Sigmoid colon (tissue), 6 donors: ENCODE measurements at regions not wholly inside any gene's neighbourhood (a gene's known extent, or its start where the extent isn't known, plus 50 kb on each side); places are given as distances from the start of the nearest gene placed in this dataset.

Experiments
- DNase-seq: peaks from one replicate; pipeline ENCODE4 v3.0.0-alpha.2; 2019
- H3K27ac ChIP-seq, 4 donors: fragments of 200-600 bp; sonication (generic); one replicate each; pipeline ENCODE4 v1.5.1; 2016 to 2019; ENCODE audit warnings: mild to moderate bottlenecking in 1 of 4
- H3K27me3 ChIP-seq, 3 donors: fragments of 200-600 bp; sonication (generic); one replicate each; pipeline ENCODE4 v1.5.1; 2019; ENCODE audit warnings: mild to moderate bottlenecking in 1 of 3
- H3K36me3 ChIP-seq, 4 donors: fragments of 200-600 bp; sonication (generic); one replicate each; pipeline ENCODE4 v1.5.1; 2016 to 2019
- H3K4me1 ChIP-seq, 4 donors: fragments of 200-600 bp; sonication (generic); one replicate each; pipeline ENCODE4 v1.5.1; 2017 to 2019
- H3K4me3 ChIP-seq, 4 donors: fragments of 200-600 bp; sonication (generic); one replicate each; pipeline ENCODE4 v1.5.1; 2017 to 2019; ENCODE audit warnings: mild to moderate bottlenecking in 2 of 4, moderate library complexity in 1 of 4
- H3K9me3 ChIP-seq, 4 donors: fragments of 200-600 bp in 3 of 4; sonication (generic) in 3 of 4; one replicate each; pipeline versions ENCODE4 v1.5.1 to v1.6.1; 2013 to 2019
- EP300 ChIP-seq, 4 donors: sonication (generic); formaldehyde crosslinking; IDR thresholded peaks; one replicate each; pipeline ENCODE4 v1.6.1; 2017; ENCODE audit warnings: antibody characterized with exemption in 4 of 4
- POLR2A ChIP-seq, 2 donors: fragments of 450-650 bp; IDR thresholded peaks; one replicate each; pipeline ENCODE4 v1.6.1; 2016; ENCODE audit warnings: antibody characterized with exemption in 2 of 2, mild to moderate bottlenecking in 2 of 2, moderate library complexity in 2 of 2
- POLR2AphosphoS5 ChIP-seq, 4 donors: sonication (generic); formaldehyde crosslinking; IDR thresholded peaks; one replicate each; pipeline ENCODE4 v1.6.1; 2017; ENCODE audit warnings: antibody characterized with exemption in 4 of 4
- WGBS, 2 donors: extraction: QIAGEN DNeasy Blood & Tissue Kit; methylation state at CpG; one replicate each; pipeline ENCODE4 v1.1.7; 2013; 5-methylcytosine and 5-hydroxymethylcytosine counted together
- intact Hi-C: fragments of 100-400 bp; cut with DNase I; formaldehyde crosslinking; loops from one replicate; pipeline ENCODE4 v1.15.1; 2023
- TF ChIP-seq, protein P1 (sequence below), 4 experiments: fragments of 450-650 bp in 3 of 4; fragments of 200-600 bp in 1 of 4; IDR thresholded peaks; one replicate each; pipeline ENCODE4 v1.5.1; 2016 to 2019; ENCODE audit warnings: antibody characterized with exemption in 4 of 4, mild to moderate bottlenecking in 3 of 4, moderate library complexity in 2 of 4
- donor health status: healthy with polysubstance abuse.
- donor health status: healthy.

DNA sequence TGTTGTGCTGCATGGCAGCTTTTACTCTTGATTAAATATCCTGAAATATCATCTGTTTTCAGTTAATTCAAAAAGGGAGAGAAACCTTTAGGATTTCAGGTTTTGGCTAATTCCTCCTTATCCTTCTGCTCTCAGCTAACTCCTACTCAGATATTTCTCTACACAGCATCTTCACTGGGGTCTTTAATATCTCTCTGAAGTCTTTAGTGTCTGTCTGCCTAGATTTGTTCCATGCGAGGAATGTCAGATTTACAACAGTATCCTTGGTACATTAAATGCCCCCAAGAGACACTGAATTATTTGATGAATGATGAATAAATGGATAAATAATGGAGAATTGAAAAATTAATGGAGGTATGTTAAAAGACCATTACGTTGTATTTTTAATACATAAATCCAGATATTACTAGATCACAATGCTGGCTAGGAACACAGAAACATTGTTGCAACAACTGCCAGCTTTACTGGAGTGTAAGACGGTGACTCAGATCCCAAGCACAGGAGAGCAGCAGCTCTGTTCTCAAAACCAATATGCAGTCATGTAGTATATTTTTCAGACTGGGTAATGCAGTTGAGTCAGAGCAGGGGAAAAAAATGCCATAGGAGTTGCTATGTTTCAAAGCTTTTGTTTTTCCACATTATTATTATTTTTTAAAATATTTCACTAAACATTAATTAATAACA, 388.0 kb upstream of the SYT4 start:
- intact Hi-C loops = no loop called here

DNA sequence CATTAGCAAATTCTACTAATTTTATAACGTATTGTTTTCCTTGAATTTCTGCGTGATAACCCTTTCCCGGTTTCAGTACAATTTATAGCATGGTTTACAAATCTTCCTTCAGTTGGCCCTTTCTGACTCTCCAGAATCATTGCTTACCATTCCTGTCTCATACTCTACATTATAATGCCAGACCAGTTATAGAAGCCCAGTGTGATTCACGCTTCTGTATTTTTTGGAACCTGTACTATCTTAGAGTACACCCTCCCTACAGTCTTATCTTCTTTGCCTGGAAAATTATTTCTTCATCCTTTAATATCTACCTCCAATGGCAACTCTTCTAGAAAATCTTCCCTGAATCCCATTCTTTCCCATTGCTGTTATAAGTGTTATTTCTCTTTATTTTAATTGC, 391.6 kb upstream of the SYT4 start:
- WGBS, 2 donors = 89 to 94% methylated on average over 4 of the region's 4 CpGs
- intact Hi-C loops = no loop called here
- H3K9me3 ChIP-seq = no peaks in the 10 kb centered on the region
- no peaks in the 10 kb centered on the region for H3K27me3 ChIP-seq
- no peak overlapping the region for H3K27ac ChIP-seq
- no peak overlapping the region for H3K4me3 ChIP-seq
- H3K36me3 ChIP-seq = no peaks in the 10 kb centered on the region
- no peak for DNase-seq
- TF ChIP-seq POLR2A (IDR thresholded peaks at IDR 0.05) = no peak
- TF ChIP-seq, protein P1, sequence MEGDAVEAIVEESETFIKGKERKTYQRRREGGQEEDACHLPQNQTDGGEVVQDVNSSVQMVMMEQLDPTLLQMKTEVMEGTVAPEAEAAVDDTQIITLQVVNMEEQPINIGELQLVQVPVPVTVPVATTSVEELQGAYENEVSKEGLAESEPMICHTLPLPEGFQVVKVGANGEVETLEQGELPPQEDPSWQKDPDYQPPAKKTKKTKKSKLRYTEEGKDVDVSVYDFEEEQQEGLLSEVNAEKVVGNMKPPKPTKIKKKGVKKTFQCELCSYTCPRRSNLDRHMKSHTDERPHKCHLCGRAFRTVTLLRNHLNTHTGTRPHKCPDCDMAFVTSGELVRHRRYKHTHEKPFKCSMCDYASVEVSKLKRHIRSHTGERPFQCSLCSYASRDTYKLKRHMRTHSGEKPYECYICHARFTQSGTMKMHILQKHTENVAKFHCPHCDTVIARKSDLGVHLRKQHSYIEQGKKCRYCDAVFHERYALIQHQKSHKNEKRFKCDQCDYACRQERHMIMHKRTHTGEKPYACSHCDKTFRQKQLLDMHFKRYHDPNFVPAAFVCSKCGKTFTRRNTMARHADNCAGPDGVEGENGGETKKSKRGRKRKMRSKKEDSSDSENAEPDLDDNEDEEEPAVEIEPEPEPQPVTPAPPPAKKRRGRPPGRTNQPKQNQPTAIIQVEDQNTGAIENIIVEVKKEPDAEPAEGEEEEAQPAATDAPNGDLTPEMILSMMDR (IDR thresholded peaks at IDR 0.05) = no peak
- TF ChIP-seq EP300 (IDR thresholded peaks at IDR 0.05) = no peak
- no peak for TF ChIP-seq POLR2AphosphoS5 (IDR thresholded peaks at IDR 0.05)
- H3K4me1 ChIP-seq = peaks cover 0 to 24% (median 2%) of the 10 kb centered on the region in 4 donors

More for the DNA sequence above, 388.0 kb upstream of the SYT4 start:
- H3K4me1 ChIP-seq = peaks cover 0 to 32% (median 7%) of the 10 kb centered on the region in 4 donors
- no peaks in the 10 kb centered on the region for H3K27me3 ChIP-seq
- no peak for DNase-seq
- H3K9me3 ChIP-seq = no peaks in the 10 kb centered on the region
- no peak overlapping the region for H3K27ac ChIP-seq
- 72 to 80% methylated on average over 3 of the region's 3 CpGs for WGBS, 2 donors
- TF ChIP-seq EP300 (IDR thresholded peaks at IDR 0.05) (no peak), POLR2AphosphoS5 (IDR thresholded peaks at IDR 0.05) (no peak), POLR2A (IDR thresholded peaks at IDR 0.05) (no peak)
- TF ChIP-seq, protein P1 (IDR thresholded peaks at IDR 0.05) = no peak
- H3K36me3 ChIP-seq = no peaks in the 10 kb centered on the region
- no peak overlapping the region for H3K4me3 ChIP-seq

DNA sequence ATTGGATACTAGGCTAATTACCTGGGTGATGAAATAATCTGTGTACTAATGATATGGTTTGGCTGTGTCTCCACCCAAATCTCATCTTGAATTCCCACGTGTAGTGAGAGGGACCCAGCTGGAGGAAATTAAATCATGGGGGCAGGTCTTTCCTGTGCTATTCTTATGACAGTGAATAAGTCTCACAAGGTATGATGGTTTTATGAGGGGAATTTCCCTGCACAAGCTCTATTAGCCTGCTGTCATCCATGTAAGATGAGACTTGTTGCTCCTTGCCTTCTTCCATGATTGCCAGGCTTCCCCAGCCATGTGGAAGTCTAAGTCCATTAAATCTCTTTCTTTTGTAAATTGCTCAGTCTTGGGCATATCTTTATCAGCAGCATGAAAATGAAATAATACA, 394.1 kb upstream of the SYT4 start:
- H3K4me3 ChIP-seq = no peak overlapping the region
- H3K27ac ChIP-seq = no peak overlapping the region
- 6 to 47% methylated on average over 1 of the region's 1 CpG for WGBS, 2 donors
- no peaks in the 10 kb centered on the region for H3K9me3 ChIP-seq
- H3K36me3 ChIP-seq = no peaks in the 10 kb centered on the region
- H3K4me1 ChIP-seq = peaks cover 0 to 10% (median 0%) of the 10 kb centered on the region in 4 donors
- no peak for DNase-seq
- TF ChIP-seq EP300 (IDR thresholded peaks at IDR 0.05) (no peak), POLR2AphosphoS5 (IDR thresholded peaks at IDR 0.05) (no peak), POLR2A (IDR thresholded peaks at IDR 0.05) (no peak)
- TF ChIP-seq, protein P1 (IDR thresholded peaks at IDR 0.05) = no peak
- no peaks in the 10 kb centered on the region for H3K27me3 ChIP-seq
- intact Hi-C loops = no loop called here

DNA sequence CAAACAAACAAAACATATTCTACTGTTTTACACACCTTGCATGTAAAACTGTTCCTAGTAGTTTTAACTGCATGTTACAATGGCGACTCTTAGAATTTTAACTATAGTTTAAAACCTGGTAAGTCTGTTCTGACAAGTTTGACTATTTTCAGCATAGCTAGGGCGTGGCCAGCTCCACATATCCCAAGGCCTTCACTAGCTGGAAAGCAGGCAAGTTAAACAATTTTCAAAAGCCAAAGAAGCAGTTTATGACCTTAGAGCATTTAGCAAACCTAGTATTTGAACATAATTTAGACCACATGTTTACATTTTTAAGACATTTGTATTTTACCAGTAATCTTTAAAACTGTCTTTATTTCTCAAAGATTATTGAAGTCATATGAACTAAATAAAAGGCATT, 402.8 kb upstream of the SYT4 start:
- Histone ChIP-seq H3K27me3 (no peaks in the 10 kb centered on the region), H3K36me3 (no peaks in the 10 kb centered on the region), H3K4me3 (no peak overlapping the region), H3K4me1 (no peaks in the 10 kb centered on the region), H3K27ac (no peak overlapping the region), H3K9me3 (no peaks in the 10 kb centered on the region)
- no peak for DNase-seq
- WGBS, 2 donors = 31 to 68% methylated on average over 2 of the region's 2 CpGs
- TF ChIP-seq EP300 (IDR thresholded peaks at IDR 0.05) = no peak
- TF ChIP-seq, protein P1 (IDR thresholded peaks at IDR 0.05) = no peak
- no peak for TF ChIP-seq POLR2AphosphoS5 (IDR thresholded peaks at IDR 0.05)
- no peak for TF ChIP-seq POLR2A (IDR thresholded peaks at IDR 0.05)
- intact Hi-C loops = no loop called here

DNA sequence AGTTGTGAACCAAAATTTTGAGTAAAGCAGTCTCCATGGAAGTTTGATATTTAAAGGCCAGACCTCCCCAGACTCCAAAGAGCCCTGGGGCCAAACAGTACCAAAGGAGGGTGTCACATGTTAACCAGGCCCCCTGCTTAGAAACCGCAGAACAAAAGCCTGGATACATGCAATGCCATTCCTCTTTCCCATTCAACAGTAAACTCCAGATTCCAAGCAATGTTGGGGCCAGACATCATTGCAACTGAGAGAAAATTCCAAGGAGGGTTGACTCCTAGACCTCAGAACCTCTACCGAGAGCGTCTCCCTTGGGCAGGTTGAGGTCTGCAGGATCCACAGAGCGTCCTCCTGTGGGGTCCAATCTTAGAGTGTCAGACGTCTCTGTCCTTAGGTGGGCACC, 404.4 kb upstream of the SYT4 start:
- no peak overlapping the region for H3K4me3 ChIP-seq
- no peak overlapping the region for H3K27ac ChIP-seq
- H3K9me3 ChIP-seq = no peaks in the 10 kb centered on the region
- TF ChIP-seq, protein P1 (IDR thresholded peaks at IDR 0.05) = no peak
- TF ChIP-seq EP300 (IDR thresholded peaks at IDR 0.05) (no peak), POLR2A (IDR thresholded peaks at IDR 0.05) (no peak), POLR2AphosphoS5 (IDR thresholded peaks at IDR 0.05) (no peak)
- intact Hi-C loops = no loop called here
- no peaks in the 10 kb centered on the region for H3K27me3 ChIP-seq
- no peaks in the 10 kb centered on the region for H3K4me1 ChIP-seq
- DNase-seq = no peak
- 90 to 93% methylated on average over 5 of the region's 5 CpGs for WGBS, 2 donors
- H3K36me3 ChIP-seq = no peaks in the 10 kb centered on the region
